Ramos (cell line): ENCODE measurements at regions not wholly inside any gene's neighbourhood (a gene's known extent, or its start where the extent isn't known, plus 50 kb on each side); places are given as distances from the start of the nearest gene placed in this dataset.

Source experiments
- in situ Hi-C: fragments of 300-500 bp; cut with MboI; formaldehyde crosslinking; loops from one replicate; pipeline ENCODE4 v1.14.3; 2022; ENCODE audit warnings: low sequenced_read_pairs; ENCODE audit not compliant: unreplicated experiment

- in situ Hi-C loops = no loop called here
Measured at GRCh38 chr5:18023986-18024385, 389.7 kb downstream of the TAF11L14 start.

GRCh38 chr5:18024542-18024941 lies 390.3 kb downstream of the TAF11L14 start:
- in situ Hi-C loops = no loop called here

GRCh38 chr5:18027241-18027867 lies 393.1 kb downstream of the TAF11L14 start:
- in situ Hi-C loops = no loop called here

GRCh38 chr5:18028036-18028435 lies 393.8 kb downstream of the TAF11L14 start:
- in situ Hi-C loops = no loop called here

GRCh38 chr5:18032744-18033143 lies 398.5 kb downstream of the TAF11L14 start:
- in situ Hi-C loops = no loop called here

- in situ Hi-C loops = no loop called here
Measured at GRCh38 chr5:18036531-18036930, 402.3 kb downstream of the TAF11L14 start.

- in situ Hi-C loops = no loop called here
Measured at GRCh38 chr5:18037718-18038117, 403.5 kb downstream of the TAF11L14 start.

- in situ Hi-C loops = no loop called here
Measured at GRCh38 chr5:18043344-18043743, 409.1 kb downstream of the TAF11L14 start.

GRCh38 chr5:18048449-18048848 lies 414.2 kb downstream of the TAF11L14 start:
- in situ Hi-C loops = no loop called here

GRCh38 chr5:18050345-18050744 lies 416.1 kb downstream of the TAF11L14 start:
- in situ Hi-C loops = no loop called here

- in situ Hi-C loops = no loop called here
Measured at GRCh38 chr5:18050776-18051175, 416.5 kb downstream of the TAF11L14 start.

GRCh38 chr5:18051953-18052352 lies 417.7 kb downstream of the TAF11L14 start:
- in situ Hi-C loops = no loop called here

GRCh38 chr5:18052569-18052968 lies 418.3 kb downstream of the TAF11L14 start:
- in situ Hi-C loops = no loop called here

GRCh38 chr5:18057725-18058124 lies 423.5 kb downstream of the TAF11L14 start:
- in situ Hi-C loops = no loop called here

- in situ Hi-C loops = no loop called here
Measured at GRCh38 chr5:18067615-18068014, 433.4 kb downstream of the TAF11L14 start.

- in situ Hi-C loops = no loop called here
Measured at GRCh38 chr5:18068826-18069225, 434.6 kb downstream of the TAF11L14 start.

- in situ Hi-C loops = no loop called here
Measured at GRCh38 chr5:18069790-18070189, 435.5 kb downstream of the TAF11L14 start.

GRCh38 chr5:18072600-18072999 lies 438.3 kb downstream of the TAF11L14 start:
- in situ Hi-C loops = no loop called here

- in situ Hi-C loops = no loop called here
Measured at GRCh38 chr5:18074961-18075360, 440.7 kb downstream of the TAF11L14 start.

- in situ Hi-C loops = no loop called here
Measured at GRCh38 chr5:18078157-18078556, 443.9 kb downstream of the TAF11L14 start.

- in situ Hi-C loops = no loop called here
Measured at GRCh38 chr5:18079831-18080230, 445.6 kb downstream of the TAF11L14 start.

- in situ Hi-C loops = no loop called here
Measured at GRCh38 chr5:18088020-18088579, 453.8 kb downstream of the TAF11L14 start.
